ENCODE measurements at regions not wholly inside any gene's neighbourhood (a gene's known extent, or its start where the extent isn't known, plus 50 kb on each side); places are given as distances from the start of the nearest gene placed in this dataset.
"Not testable (repeated sequence)": the region's sequence is repeated elsewhere in the genome, so short reads cannot be mapped to it uniquely, and the experiment has no call there.

DNA sequence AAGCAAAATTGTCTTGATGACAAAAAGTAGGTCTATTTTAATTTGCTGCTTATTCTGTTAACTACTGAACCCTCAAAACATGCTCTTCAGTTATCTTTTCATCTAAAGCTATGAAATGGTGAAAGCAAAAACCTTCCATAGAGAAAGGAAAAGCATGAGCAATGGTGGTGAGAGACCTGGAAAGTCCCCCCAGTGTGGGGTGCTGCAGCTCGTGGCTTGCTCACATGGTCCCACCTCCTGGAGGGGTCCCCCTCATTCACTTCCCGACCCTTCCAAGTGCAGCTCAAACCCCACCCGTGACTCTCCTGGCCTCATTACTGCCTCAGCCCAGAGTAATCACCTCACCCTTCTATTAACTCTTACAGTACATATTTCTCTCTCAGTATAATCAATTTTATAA lies 301.8 kb upstream of the HNRNPA3 start:
- Mint-ChIP-seq H3K4me1 (ENCODE audit: low read depth, unreplicated experiment) (no peaks in the 10 kb centered on the region), H3K4me3 (ENCODE audit: low read depth, unreplicated experiment) (no peak overlapping the region), H3K9me3 (ENCODE audit: low read depth, unreplicated experiment) (no peaks in the 10 kb centered on the region), H3K27me3 (ENCODE audit: unreplicated experiment) (peaks cover 48% of the 10 kb centered on the region), H3K36me3 (ENCODE audit: insufficient read depth, unreplicated experiment) (no peaks in the 10 kb centered on the region), H3K27ac (ENCODE audit: unreplicated experiment) (no peak overlapping the region)
- no peak for DNase-seq
- BruUV-seq (replicated peaks), result no TSS peak
- CTCF ChIA-PET, result no interaction called here
- TF ChIP-seq, protein P1, sequence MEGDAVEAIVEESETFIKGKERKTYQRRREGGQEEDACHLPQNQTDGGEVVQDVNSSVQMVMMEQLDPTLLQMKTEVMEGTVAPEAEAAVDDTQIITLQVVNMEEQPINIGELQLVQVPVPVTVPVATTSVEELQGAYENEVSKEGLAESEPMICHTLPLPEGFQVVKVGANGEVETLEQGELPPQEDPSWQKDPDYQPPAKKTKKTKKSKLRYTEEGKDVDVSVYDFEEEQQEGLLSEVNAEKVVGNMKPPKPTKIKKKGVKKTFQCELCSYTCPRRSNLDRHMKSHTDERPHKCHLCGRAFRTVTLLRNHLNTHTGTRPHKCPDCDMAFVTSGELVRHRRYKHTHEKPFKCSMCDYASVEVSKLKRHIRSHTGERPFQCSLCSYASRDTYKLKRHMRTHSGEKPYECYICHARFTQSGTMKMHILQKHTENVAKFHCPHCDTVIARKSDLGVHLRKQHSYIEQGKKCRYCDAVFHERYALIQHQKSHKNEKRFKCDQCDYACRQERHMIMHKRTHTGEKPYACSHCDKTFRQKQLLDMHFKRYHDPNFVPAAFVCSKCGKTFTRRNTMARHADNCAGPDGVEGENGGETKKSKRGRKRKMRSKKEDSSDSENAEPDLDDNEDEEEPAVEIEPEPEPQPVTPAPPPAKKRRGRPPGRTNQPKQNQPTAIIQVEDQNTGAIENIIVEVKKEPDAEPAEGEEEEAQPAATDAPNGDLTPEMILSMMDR (IDR thresholded peaks at IDR 0.05; ENCODE audit: unreplicated experiment), result no peak
- intact Hi-C loops (cut with micrococcal nuclease; ENCODE audit: unreplicated experiment), result no loop called here

DNA sequence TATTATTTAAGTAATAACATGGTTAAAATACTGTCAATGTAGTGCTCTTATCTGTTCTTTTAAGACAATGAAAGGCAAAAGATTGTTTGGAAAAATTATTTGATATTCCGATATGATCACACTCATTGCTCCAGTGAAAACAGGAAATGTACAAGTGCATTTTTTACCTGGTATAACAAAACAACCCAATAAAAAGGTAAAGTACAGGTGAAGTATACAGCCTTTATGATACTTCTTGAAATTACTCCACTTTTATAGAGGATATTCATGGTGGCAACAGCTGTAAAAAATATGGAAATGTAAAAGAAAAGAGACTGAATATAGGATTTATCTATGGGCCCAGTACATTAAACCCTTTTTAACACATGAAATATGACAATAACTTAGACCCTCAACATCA lies 298.6 kb upstream of the HNRNPA3 start:
- DNase-seq, result no peak
- Mint-ChIP-seq H3K36me3 (ENCODE audit: insufficient read depth, unreplicated experiment) (no peaks in the 10 kb centered on the region), H3K4me3 (ENCODE audit: low read depth, unreplicated experiment) (no peak overlapping the region), H3K9me3 (ENCODE audit: low read depth, unreplicated experiment) (no peaks in the 10 kb centered on the region), H3K27ac (ENCODE audit: unreplicated experiment) (no peak overlapping the region), H3K27me3 (ENCODE audit: unreplicated experiment) (peaks cover 26% of the 10 kb centered on the region), H3K4me1 (ENCODE audit: low read depth, unreplicated experiment) (no peaks in the 10 kb centered on the region)
- TF ChIP-seq, protein P1 (IDR thresholded peaks at IDR 0.05; ENCODE audit: unreplicated experiment), result no peak
- no TSS peak for BruUV-seq (replicated peaks)
- CTCF ChIA-PET, result no interaction called here
- intact Hi-C loops (cut with micrococcal nuclease; ENCODE audit: unreplicated experiment), result no loop called here

DNA sequence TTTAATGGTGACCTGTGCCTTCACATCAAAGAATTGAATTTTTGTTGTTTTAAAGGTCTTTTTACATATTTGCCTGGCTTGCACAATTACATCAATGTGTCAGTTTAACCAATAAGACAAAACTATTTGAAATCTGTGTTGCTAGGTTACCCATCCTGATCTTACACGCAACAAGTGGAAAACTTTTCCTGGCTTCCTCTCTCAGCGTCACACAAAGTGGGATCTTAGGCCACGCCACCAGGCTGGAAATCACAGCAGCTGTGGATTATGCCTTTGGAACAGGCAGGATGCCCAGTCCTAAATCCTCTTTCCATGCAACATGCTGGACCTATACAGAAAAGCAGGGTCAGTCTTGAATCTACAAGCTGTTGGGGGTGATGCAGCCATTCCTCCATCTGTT lies 298.2 kb upstream of the HNRNPA3 start:
- Mint-ChIP-seq H3K4me1 (ENCODE audit: low read depth, unreplicated experiment) (no peaks in the 10 kb centered on the region), H3K27ac (ENCODE audit: unreplicated experiment) (no peak overlapping the region), H3K4me3 (ENCODE audit: low read depth, unreplicated experiment) (no peak overlapping the region), H3K27me3 (ENCODE audit: unreplicated experiment) (peaks cover 22% of the 10 kb centered on the region), H3K9me3 (ENCODE audit: low read depth, unreplicated experiment) (no peaks in the 10 kb centered on the region), H3K36me3 (ENCODE audit: insufficient read depth, unreplicated experiment) (no peaks in the 10 kb centered on the region)
- intact Hi-C loops (cut with micrococcal nuclease; ENCODE audit: unreplicated experiment), result no loop called here
- BruUV-seq (replicated peaks), result no TSS peak
- TF ChIP-seq, protein P1 (IDR thresholded peaks at IDR 0.05; ENCODE audit: unreplicated experiment), result no peak
- DNase-seq, result no peak
- CTCF ChIA-PET, result no interaction called here

DNA sequence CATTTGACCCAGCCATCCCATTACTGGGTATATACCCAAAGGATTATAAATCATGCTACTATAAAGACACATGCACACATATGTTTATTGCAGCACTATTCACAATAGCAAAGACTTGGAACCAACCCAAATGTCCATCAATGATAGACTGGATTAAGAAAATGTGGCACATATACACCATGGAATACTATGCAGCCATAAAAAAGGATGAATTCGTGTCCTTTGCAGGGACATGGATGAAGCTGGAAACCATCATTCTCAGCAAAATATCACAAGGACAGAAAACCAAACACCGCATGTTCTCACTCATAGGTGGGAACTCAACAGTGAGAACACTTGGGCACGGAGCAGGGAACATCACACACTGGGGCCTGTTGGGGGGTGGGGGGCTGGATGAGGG lies 290.0 kb upstream of the HNRNPA3 start:
- H3K27me3 Mint-ChIP-seq (ENCODE audit: unreplicated experiment); H3K4me1 Mint-ChIP-seq (ENCODE audit: low read depth, unreplicated experiment); H3K9me3 Mint-ChIP-seq (ENCODE audit: low read depth, unreplicated experiment); BruUV-seq (replicated peaks); intact Hi-C loops (cut with micrococcal nuclease; ENCODE audit: unreplicated experiment); H3K4me3 Mint-ChIP-seq (ENCODE audit: low read depth, unreplicated experiment); H3K36me3 Mint-ChIP-seq (ENCODE audit: insufficient read depth, unreplicated experiment); H3K27ac Mint-ChIP-seq (ENCODE audit: unreplicated experiment); DNase-seq: not testable (repeated sequence)
- CTCF ChIA-PET, result interaction anchor here (0.7 kb wide), 1 partner anchor 1872 kb away, joined by 3 read pairs; no protein-coding TSS in a partner anchor

DNA sequence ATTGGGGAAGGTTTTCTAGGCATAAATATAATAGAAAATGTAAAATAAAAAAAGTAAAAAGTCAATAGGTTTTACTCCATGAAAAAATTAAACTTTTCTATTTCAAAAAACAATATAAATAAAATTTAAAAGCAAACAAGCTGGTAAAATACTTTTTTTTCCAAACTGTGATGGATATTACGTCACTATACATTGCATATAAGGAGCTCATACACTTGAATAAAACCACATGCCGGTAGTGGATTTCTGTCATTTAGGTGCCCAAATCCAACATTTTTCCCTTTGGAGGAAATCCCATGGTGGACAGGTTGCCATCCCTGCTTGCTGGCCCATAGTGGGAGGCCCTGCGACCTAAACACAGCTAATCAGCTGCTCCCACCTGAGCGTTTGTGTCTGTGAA lies 289.4 kb upstream of the HNRNPA3 start:
- CTCF ChIA-PET, result no interaction called here
- TF ChIP-seq, protein P1 (IDR thresholded peaks at IDR 0.05; ENCODE audit: unreplicated experiment), result no peak
- BruUV-seq (replicated peaks), result no TSS peak
- Mint-ChIP-seq H3K27ac (ENCODE audit: unreplicated experiment) (no peak overlapping the region), H3K9me3 (ENCODE audit: low read depth, unreplicated experiment) (no peaks in the 10 kb centered on the region), H3K27me3 (ENCODE audit: unreplicated experiment) (no peaks in the 10 kb centered on the region), H3K4me1 (ENCODE audit: low read depth, unreplicated experiment) (no peaks in the 10 kb centered on the region), H3K36me3 (ENCODE audit: insufficient read depth, unreplicated experiment) (no peaks in the 10 kb centered on the region), H3K4me3 (ENCODE audit: low read depth, unreplicated experiment) (no peak overlapping the region)
- DNase-seq, result no peak
- intact Hi-C loops (cut with micrococcal nuclease; ENCODE audit: unreplicated experiment), result no loop called here

Data from Calu3 (cell line).